Activated CD8-positive, alpha-beta memory T cell treated with anti-CD3 and anti-CD28 coated beads, Interleukin-2, amount 50 U/mL, for 48 hours (primary cell): ENCODE measurements at regions not wholly inside any gene's neighbourhood (a gene's known extent, or its start where the extent isn't known, plus 50 kb on each side); places are given as distances from the start of the nearest gene placed in this dataset.

Experiments used
- DNase-seq: peaks from one replicate; pipeline ENCODE4 v3.0.0-alpha.2; 2020

GRCh38 chr6:7042654-7043545, 64.9 kb upstream of the RREB1 start:
- DNase-seq = no peak

GRCh38 chr6:7045331-7045730, 62.4 kb upstream of the RREB1 start:
- no peak for DNase-seq

- DNase-seq = no peak
These were observed 62.0 kb upstream of the RREB1 start for GRCh38 chr6:7045746-7046145.

- no peak for DNase-seq
These were observed 60.6 kb upstream of the RREB1 start for GRCh38 chr6:7047128-7047527.

- DNase-seq = no peak
These were observed 59.8 kb upstream of the RREB1 start for GRCh38 chr6:7047966-7048365.

GRCh38 chr6:7048894-7049293, 58.9 kb upstream of the RREB1 start:
- DNase-seq = no peak

GRCh38 chr6:7050004-7050403, 57.8 kb upstream of the RREB1 start:
- no peak for DNase-seq

GRCh38 chr6:7050872-7051779, 56.6 kb upstream of the RREB1 start:
- DNase-seq = peak; percentile 60

GRCh38 chr6:7051780-7052442, 55.9 kb upstream of the RREB1 start:
- DNase-seq = peak; percentile 64

- no peak for DNase-seq
These were observed 55.2 kb upstream of the RREB1 start for GRCh38 chr6:7052443-7053011.

GRCh38 chr6:7053125-7053774, 54.5 kb upstream of the RREB1 start:
- no peak for DNase-seq
